GM23338 (cell line): ENCODE measurements at regions not wholly inside any gene's neighbourhood (a gene's known extent, or its start where the extent isn't known, plus 50 kb on each side); places are given as distances from the start of the nearest gene placed in this dataset.
"Not testable (repeated sequence)": the region's sequence is repeated elsewhere in the genome, so short reads cannot be mapped to it uniquely, and the experiment has no call there.

ENCODE experiments used
- ATAC-seq: fragments of 200-7000 bp; cut with Tn5 transposase; 3 replicates; pipeline ENCODE4 v1.9.1; 2020
- DNase-seq: peaks from one replicate; pipeline ENCODE4 v3.0.0-alpha.2; 2015; ENCODE audit warnings: low spot score
- H2AFZ ChIP-seq: fragments of 200-600 bp; sonication (generic); 2 replicates; pipeline ENCODE4 v1.8.0; 2016; ENCODE audit warnings: antibody characterized with exemption, mild to moderate bottlenecking, moderate library complexity
- H3F3A ChIP-seq: fragments of 200-600 bp; sonication (generic); replicated peaks from 2 replicates; pipeline ENCODE4 v1.8.0; 2017; ENCODE audit warnings: antibody characterized with exemption, mixed run types, low read depth
- H3K27ac ChIP-seq: fragments of 200-600 bp; sonication (generic); 2 replicates; pipeline ENCODE4 v1.6.1; 2016; ENCODE audit warnings: low read depth
- H3K27me3 ChIP-seq: fragments of 200-600 bp; sonication (generic); 2 replicates; pipeline ENCODE4 v1.8.0; 2016; ENCODE audit warnings: mild to moderate bottlenecking, mixed run types, moderate library complexity; ENCODE audit not compliant: insufficient read depth
- H3K36me3 ChIP-seq: fragments of 200-600 bp; sonication (generic); 2 replicates; pipeline ENCODE4 v1.8.0; 2016; ENCODE audit warnings: mild to moderate bottlenecking; ENCODE audit not compliant: insufficient read depth
- H3K4me1 ChIP-seq: fragments of 200-600 bp; sonication (generic); 2 replicates; pipeline ENCODE4 v1.8.0; 2016; ENCODE audit warnings: mild to moderate bottlenecking, moderate library complexity; ENCODE audit not compliant: insufficient read depth
- H3K4me2 ChIP-seq: fragments of 200-600 bp; sonication (generic); 2 replicates; pipeline ENCODE4 v1.7.1; 2017; ENCODE audit warnings: mixed run types
- H3K4me3 ChIP-seq: fragments of 200-600 bp; sonication (generic); 2 replicates; pipeline ENCODE4 v1.6.1; 2016; ENCODE audit warnings: mixed run types
- H3K79me2 ChIP-seq: fragments of 200-600 bp; sonication (generic); replicated peaks from 2 replicates; pipeline ENCODE4 v1.8.0; 2017; ENCODE audit warnings: mild to moderate bottlenecking; ENCODE audit not compliant: insufficient read depth
- H3K9me2 ChIP-seq: fragments of 200-600 bp; sonication (generic); 2 replicates; pipeline ENCODE4 v1.8.0; 2017; ENCODE audit not compliant: insufficient read depth
- H4K20me1 ChIP-seq: fragments of 200-600 bp; sonication (generic); replicated peaks from 2 replicates; pipeline ENCODE4 v1.8.0; 2017; ENCODE audit warnings: mild to moderate bottlenecking; ENCODE audit not compliant: insufficient read depth
- H3K27ac Mint-ChIP-seq: 2 replicates; pipeline ENCODE4 v1.8.0; 2020; ENCODE audit warnings: inconsistent platforms, mild to moderate bottlenecking, moderate library complexity, mixed read lengths
- H3K27me3 Mint-ChIP-seq: 3 replicates; pipeline ENCODE4 v1.8.0; 2022; ENCODE audit warnings: low read depth, mild to moderate bottlenecking, moderate library complexity, mixed read lengths, inconsistent platforms; ENCODE audit not compliant: insufficient read depth, poor library complexity
- H3K36me3 Mint-ChIP-seq: 3 replicates; pipeline ENCODE4 v1.8.0; 2021; ENCODE audit warnings: low read depth, mild to moderate bottlenecking, inconsistent platforms, moderate library complexity, mixed read lengths
- H3K4me1 Mint-ChIP-seq: 3 replicates; pipeline ENCODE4 v1.8.0; 2020; ENCODE audit warnings: mild to moderate bottlenecking, inconsistent platforms, mixed read lengths
- H3K4me3 Mint-ChIP-seq: 3 replicates; pipeline ENCODE4 v1.8.0; 2021; ENCODE audit warnings: moderate library complexity, mild to moderate bottlenecking, inconsistent platforms, mixed read lengths
- H3K9me3 Mint-ChIP-seq: 3 replicates; pipeline ENCODE4 v1.8.0; 2020; ENCODE audit warnings: moderate library complexity, mild to moderate bottlenecking, inconsistent platforms, mixed read lengths

- Mint-ChIP-seq H3K36me3 (peaks cover 17% of the 10 kb centered on the region), H3K4me1 (peaks cover 41% of the 10 kb centered on the region)
- H3K27ac Mint-ChIP-seq, DNase-seq, H3K9me3 Mint-ChIP-seq, H3K79me2 ChIP-seq, H4K20me1 ChIP-seq, H3K4me1 ChIP-seq, H3F3A ChIP-seq, H3K4me3 ChIP-seq, H3K27me3 ChIP-seq, H3K27ac ChIP-seq, H3K36me3 ChIP-seq, H2AFZ ChIP-seq, ATAC-seq, H3K27me3 Mint-ChIP-seq, H3K9me2 ChIP-seq, H3K4me2 ChIP-seq, H3K4me3 Mint-ChIP-seq: not testable (repeated sequence)
These were observed 3075.0 kb downstream of the RPIA start for GRCh38 chr2:91766349-91767048.

- not testable (repeated sequence) for H3K4me3 Mint-ChIP-seq, ATAC-seq, H3K9me3 Mint-ChIP-seq
These were observed 3076.8 kb downstream of the RPIA start for GRCh38 chr2:91768301-91768700.

GRCh38 chr2:91768997-91769396, 3077.5 kb downstream of the RPIA start:
- not testable (repeated sequence) for H3K4me3 ChIP-seq, H3K9me2 ChIP-seq, H3K27ac ChIP-seq, H4K20me1 ChIP-seq, H3K27me3 ChIP-seq, H3K4me3 Mint-ChIP-seq, H3F3A ChIP-seq, H3K79me2 ChIP-seq, H3K36me3 ChIP-seq, H3K4me1 ChIP-seq, H3K27ac Mint-ChIP-seq, H3K27me3 Mint-ChIP-seq, H3K4me2 ChIP-seq, H3K9me3 Mint-ChIP-seq, DNase-seq, H2AFZ ChIP-seq
- Mint-ChIP-seq H3K4me1 (peaks cover 27% of the 10 kb centered on the region), H3K36me3 (peaks cover 11% of the 10 kb centered on the region)
- ATAC-seq: peak; percentile 12; the same call in 1 of the 3 replicates

More at GRCh38 chr2:91768301-91768700, 3076.8 kb downstream of the RPIA start:
- H3K36me3 ChIP-seq, H3K79me2 ChIP-seq, H2AFZ ChIP-seq, H3K27me3 ChIP-seq, H3K4me1 ChIP-seq, DNase-seq, H3K27ac ChIP-seq, H3K4me3 ChIP-seq, H3K27ac Mint-ChIP-seq, H3K9me2 ChIP-seq, H4K20me1 ChIP-seq, H3K27me3 Mint-ChIP-seq, H3F3A ChIP-seq, H3K4me2 ChIP-seq: not testable (repeated sequence)
- H3K36me3 Mint-ChIP-seq: peaks cover 11% of the 10 kb centered on the region
- H3K4me1 Mint-ChIP-seq: peaks cover 32% of the 10 kb centered on the region

- not testable (repeated sequence) for H3K36me3 ChIP-seq, H3F3A ChIP-seq, H3K4me3 Mint-ChIP-seq, H3K4me1 ChIP-seq, H3K79me2 ChIP-seq, DNase-seq, H3K27me3 ChIP-seq, H3K4me3 ChIP-seq, H3K4me2 ChIP-seq, H4K20me1 ChIP-seq, H3K27ac ChIP-seq, H2AFZ ChIP-seq, H3K9me3 Mint-ChIP-seq, H3K27me3 Mint-ChIP-seq, H3K9me2 ChIP-seq
- peak; percentile 45 for ATAC-seq
- Mint-ChIP-seq H3K36me3 (peaks cover 11% of the 10 kb centered on the region), H3K4me1 (peaks cover 21% of the 10 kb centered on the region; the same call in 2 of the 3 replicates), H3K27ac (peak overlapping the region; percentile 81; the same call in 1 of the 2 replicates)
These were observed 3078.6 kb downstream of the RPIA start for GRCh38 chr2:91770046-91770575.

GRCh38 chr2:91771604-91772003, 3080.1 kb downstream of the RPIA start:
- H3K27me3 ChIP-seq, DNase-seq, H3K9me3 Mint-ChIP-seq, H3K27ac ChIP-seq, H3K27me3 Mint-ChIP-seq, ATAC-seq, H3K4me1 ChIP-seq, H3K36me3 ChIP-seq, H3K27ac Mint-ChIP-seq, H3K4me3 ChIP-seq, H2AFZ ChIP-seq, H4K20me1 ChIP-seq, H3K36me3 Mint-ChIP-seq, H3K79me2 ChIP-seq, H3K9me2 ChIP-seq, H3K4me3 Mint-ChIP-seq, H3K4me2 ChIP-seq, H3F3A ChIP-seq: not testable (repeated sequence)
- peaks cover 13% of the 10 kb centered on the region; the same call in 2 of the 3 replicates for H3K4me1 Mint-ChIP-seq

GRCh38 chr2:91772240-91772937, 3080.9 kb downstream of the RPIA start:
- not testable (repeated sequence) for H3K4me3 ChIP-seq, H3K27ac Mint-ChIP-seq, H3F3A ChIP-seq, H3K27me3 ChIP-seq, H3K9me2 ChIP-seq, H4K20me1 ChIP-seq, H3K36me3 ChIP-seq, ATAC-seq, H3K27ac ChIP-seq, H3K9me3 Mint-ChIP-seq, H3K4me2 ChIP-seq, DNase-seq, H3K4me3 Mint-ChIP-seq, H2AFZ ChIP-seq, H3K79me2 ChIP-seq, H3K4me1 ChIP-seq, H3K27me3 Mint-ChIP-seq
- Mint-ChIP-seq H3K4me1 (peaks cover 13% of the 10 kb centered on the region; the same call in 2 of the 3 replicates), H3K36me3 (peaks cover 15% of the 10 kb centered on the region)
